ENCODE measurements at regions not wholly inside any gene's neighbourhood (a gene's known extent, or its start where the extent isn't known, plus 50 kb on each side); places are given as distances from the start of the nearest gene placed in this dataset.
"Not testable (repeated sequence)": the region's sequence is repeated elsewhere in the genome, so short reads cannot be mapped to it uniquely, and the experiment has no call there.

- H3K9me3 ChIP-seq, result no peaks in the 10 kb centered on the region
- intact Hi-C loops (cut with DNase I; ENCODE audit: low total_unique reads) (no loop called here), in situ Hi-C loops (cut with MboI; ENCODE audit: low sequenced_read_pairs in 4 of 4) (no loop called here)
- no peak overlapping the region for H3K27ac ChIP-seq
- no peak for DNase-seq
- H3K27me3 ChIP-seq, result no peaks in the 10 kb centered on the region
- H3K4me1 ChIP-seq, result no peaks in the 10 kb centered on the region
- TF ChIP-seq, protein P1, sequence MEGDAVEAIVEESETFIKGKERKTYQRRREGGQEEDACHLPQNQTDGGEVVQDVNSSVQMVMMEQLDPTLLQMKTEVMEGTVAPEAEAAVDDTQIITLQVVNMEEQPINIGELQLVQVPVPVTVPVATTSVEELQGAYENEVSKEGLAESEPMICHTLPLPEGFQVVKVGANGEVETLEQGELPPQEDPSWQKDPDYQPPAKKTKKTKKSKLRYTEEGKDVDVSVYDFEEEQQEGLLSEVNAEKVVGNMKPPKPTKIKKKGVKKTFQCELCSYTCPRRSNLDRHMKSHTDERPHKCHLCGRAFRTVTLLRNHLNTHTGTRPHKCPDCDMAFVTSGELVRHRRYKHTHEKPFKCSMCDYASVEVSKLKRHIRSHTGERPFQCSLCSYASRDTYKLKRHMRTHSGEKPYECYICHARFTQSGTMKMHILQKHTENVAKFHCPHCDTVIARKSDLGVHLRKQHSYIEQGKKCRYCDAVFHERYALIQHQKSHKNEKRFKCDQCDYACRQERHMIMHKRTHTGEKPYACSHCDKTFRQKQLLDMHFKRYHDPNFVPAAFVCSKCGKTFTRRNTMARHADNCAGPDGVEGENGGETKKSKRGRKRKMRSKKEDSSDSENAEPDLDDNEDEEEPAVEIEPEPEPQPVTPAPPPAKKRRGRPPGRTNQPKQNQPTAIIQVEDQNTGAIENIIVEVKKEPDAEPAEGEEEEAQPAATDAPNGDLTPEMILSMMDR (IDR thresholded peaks at IDR 0.05 in 4 of 5, conservative IDR thresholded peaks at IDR 0.05 in 1 of 5), result no peak
- no peak for TF ChIP-seq POLR2A (IDR thresholded peaks at IDR 0.05)
- no peak for ATAC-seq
- H3K36me3 ChIP-seq, result no peaks in the 10 kb centered on the region
- H3K4me3 ChIP-seq, result no peak overlapping the region
Measured at GRCh38 chr11:91041626-91042025, 818.8 kb upstream of the CHORDC1 start.

DNA sequence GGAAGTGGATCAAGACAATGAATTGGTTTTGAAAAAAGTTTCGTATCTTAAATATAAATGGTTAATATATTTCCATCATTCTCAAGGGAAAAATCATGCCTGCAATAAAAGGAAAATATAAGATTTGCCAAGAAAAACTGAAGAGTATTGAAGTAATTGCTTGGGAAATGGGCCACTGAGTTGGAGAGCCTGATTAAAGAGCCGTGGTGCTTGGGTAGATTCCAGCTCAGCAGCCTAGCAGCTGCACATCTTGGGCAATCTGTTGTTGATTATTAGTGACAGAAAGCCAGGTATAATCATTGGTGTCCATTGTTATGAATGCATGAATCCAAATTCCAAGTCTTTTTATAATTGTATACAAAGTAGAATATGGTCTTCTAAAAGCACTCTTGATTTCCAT lies 800.9 kb upstream of the CHORDC1 start:
- H3K27ac ChIP-seq, result no peak overlapping the region
- DNase-seq, result no peak
- H3K27me3 ChIP-seq, result no peaks in the 10 kb centered on the region
- no peaks in the 10 kb centered on the region for H3K9me3 ChIP-seq
- no peak overlapping the region for H3K4me3 ChIP-seq
- H3K36me3 ChIP-seq, result no peaks in the 10 kb centered on the region
- in situ Hi-C loops (cut with MboI; ENCODE audit: low sequenced_read_pairs in 4 of 4) (no loop called here), intact Hi-C loops (cut with DNase I; ENCODE audit: low total_unique reads) (no loop called here)
- H3K4me1 ChIP-seq, result no peaks in the 10 kb centered on the region
- no peak for ATAC-seq
- TF ChIP-seq, protein P1 (IDR thresholded peaks at IDR 0.05 in 4 of 5, conservative IDR thresholded peaks at IDR 0.05 in 1 of 5), result no peak
- no peak for TF ChIP-seq POLR2A (IDR thresholded peaks at IDR 0.05)

DNA sequence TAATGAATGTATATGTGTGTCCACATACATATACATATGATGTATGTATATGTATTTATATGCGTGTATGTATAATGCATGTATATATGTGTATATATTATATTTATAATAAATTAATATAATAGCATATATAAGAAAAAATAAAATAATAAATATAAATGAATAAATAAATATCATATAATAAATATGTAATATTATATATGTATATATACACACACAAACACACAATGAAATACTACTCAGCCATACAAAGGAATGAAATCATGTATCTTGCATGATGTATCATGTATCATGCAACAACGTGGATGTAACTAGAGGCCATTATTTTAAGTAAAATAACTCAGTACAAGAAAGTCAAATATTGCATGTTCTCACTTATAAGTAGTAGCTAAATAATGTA lies 788.7 kb upstream of the CHORDC1 start:
- Histone ChIP-seq H3K36me3 (no peaks in the 10 kb centered on the region), H3K27me3 (no peaks in the 10 kb centered on the region), H3K4me1 (no peaks in the 10 kb centered on the region), H3K9me3 (no peaks in the 10 kb centered on the region), H3K27ac (no peak overlapping the region), H3K4me3 (no peak overlapping the region)
- in situ Hi-C loops (cut with MboI; ENCODE audit: low sequenced_read_pairs in 4 of 4), result no loop called here
- intact Hi-C loops (cut with DNase I; ENCODE audit: low total_unique reads), result no loop called here
- no peak for TF ChIP-seq POLR2A (IDR thresholded peaks at IDR 0.05)
- TF ChIP-seq, protein P1 (IDR thresholded peaks at IDR 0.05 in 4 of 5, conservative IDR thresholded peaks at IDR 0.05 in 1 of 5), result no peak
- ATAC-seq (no peak), DNase-seq (no peak)

DNA sequence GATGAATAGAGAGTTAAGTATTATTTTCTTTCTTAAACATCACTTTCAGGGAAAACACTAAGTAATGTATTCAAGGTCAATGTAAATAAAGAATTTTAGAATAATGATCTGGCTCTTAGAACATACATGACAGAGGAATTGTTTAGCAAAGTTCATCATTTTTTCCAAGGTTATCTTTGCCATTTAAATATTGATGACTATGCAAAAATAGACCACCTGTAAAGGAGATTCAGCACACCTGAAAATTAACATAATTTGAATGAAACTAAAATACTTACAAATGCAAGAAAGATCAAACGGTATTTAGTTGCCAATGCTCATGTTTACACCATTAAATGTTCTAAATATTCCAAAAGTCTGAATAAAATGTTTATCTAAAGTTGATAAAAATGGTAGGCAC lies 782.6 kb upstream of the CHORDC1 start:
- DNase-seq (no peak), ATAC-seq (no peak)
- H3K9me3 ChIP-seq, result no peaks in the 10 kb centered on the region
- no peaks in the 10 kb centered on the region for H3K36me3 ChIP-seq
- H3K27me3 ChIP-seq, result no peaks in the 10 kb centered on the region
- H3K4me3 ChIP-seq, result no peak overlapping the region
- TF ChIP-seq POLR2A (IDR thresholded peaks at IDR 0.05), result no peak
- TF ChIP-seq, protein P1 (IDR thresholded peaks at IDR 0.05 in 4 of 5, conservative IDR thresholded peaks at IDR 0.05 in 1 of 5), result no peak
- intact Hi-C loops (cut with DNase I; ENCODE audit: low total_unique reads) (no loop called here), in situ Hi-C loops (cut with MboI; ENCODE audit: low sequenced_read_pairs in 4 of 4) (no loop called here)
- H3K4me1 ChIP-seq, result no peaks in the 10 kb centered on the region
- H3K27ac ChIP-seq, result no peak overlapping the region

DNA sequence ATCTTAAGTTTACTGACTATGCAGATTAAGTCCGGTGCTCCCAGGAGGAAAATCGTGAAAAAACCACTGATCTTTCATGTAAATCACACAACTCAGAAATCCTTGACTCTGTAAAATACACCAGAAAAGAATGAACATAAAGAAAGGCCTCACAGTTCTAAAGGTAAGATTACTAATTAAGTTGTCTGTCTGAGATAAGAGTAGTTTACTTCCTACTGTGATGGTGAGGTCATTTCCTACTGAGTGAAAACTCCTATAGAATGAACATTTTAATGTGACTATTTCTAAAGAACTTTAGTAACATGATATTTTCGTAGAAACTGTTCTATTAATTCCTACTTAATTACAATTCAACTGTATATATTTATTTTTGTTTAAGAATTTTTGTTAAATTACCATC lies 774.4 kb upstream of the CHORDC1 start:
- Histone ChIP-seq H3K36me3 (no peaks in the 10 kb centered on the region), H3K4me1 (no peaks in the 10 kb centered on the region), H3K4me3 (no peak overlapping the region), H3K27ac (no peak overlapping the region), H3K9me3 (no peaks in the 10 kb centered on the region), H3K27me3 (no peaks in the 10 kb centered on the region)
- intact Hi-C loops (cut with DNase I; ENCODE audit: low total_unique reads) (no loop called here), in situ Hi-C loops (cut with MboI; ENCODE audit: low sequenced_read_pairs in 4 of 4) (no loop called here)
- ATAC-seq (no peak), DNase-seq (no peak)
- TF ChIP-seq, protein P1 (IDR thresholded peaks at IDR 0.05 in 4 of 5, conservative IDR thresholded peaks at IDR 0.05 in 1 of 5), result no peak
- no peak for TF ChIP-seq POLR2A (IDR thresholded peaks at IDR 0.05)

GRCh38 chr11:90972159-90972558 lies 749.3 kb upstream of the CHORDC1 start:
- H3K4me1 ChIP-seq; DNase-seq; H3K36me3 ChIP-seq; H3K9me3 ChIP-seq; H3K4me3 ChIP-seq; ATAC-seq; in situ Hi-C loops (cut with MboI; ENCODE audit: low sequenced_read_pairs in 4 of 4); H3K27ac ChIP-seq; intact Hi-C loops (cut with DNase I; ENCODE audit: low total_unique reads); H3K27me3 ChIP-seq: not testable (repeated sequence)
